ENCODE measurements at regions not wholly inside any gene's neighbourhood (a gene's known extent, or its start where the extent isn't known, plus 50 kb on each side); places are given as distances from the start of the nearest gene placed in this dataset.

DNA sequence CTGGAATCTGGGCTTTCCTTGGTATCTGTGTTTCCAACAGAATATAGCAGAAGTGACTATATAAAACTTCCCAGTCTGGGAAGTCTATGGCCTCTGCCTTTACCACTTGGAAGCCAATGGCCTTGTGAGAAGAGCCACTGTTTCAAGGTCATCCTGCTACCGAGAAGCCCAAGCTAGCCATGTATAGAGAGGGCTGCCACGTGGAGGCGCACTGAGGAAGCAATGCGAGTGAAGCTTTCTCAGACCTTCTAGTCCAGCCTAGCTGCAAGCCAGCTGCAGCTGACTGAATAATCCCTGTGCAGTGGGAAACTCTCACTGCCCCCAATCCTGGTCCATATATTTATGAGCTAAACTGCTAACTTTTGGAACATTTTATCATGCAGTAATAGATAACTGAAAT lies 661.8 kb upstream of the RIOK2 start:
- TF ChIP-seq REST (IDR thresholded peaks at IDR 0.05; ENCODE audit: insufficient read depth in 1 of 2, low read depth in 2 of 2, low read length in 2 of 2): no peak
- TF ChIP-seq SIN3A (IDR thresholded peaks at IDR 0.05; ENCODE audit: borderline replicate concordance, insufficient read depth, low read length): no peak
- no peak for TF ChIP-seq FOXP2 (optimal IDR thresholded peaks at IDR 0.05; ENCODE audit: borderline replicate concordance, extremely low read depth, extremely low read length, insufficient read depth)
- no peak for TF ChIP-seq POLR2AphosphoS5 (IDR thresholded peaks at IDR 0.05; ENCODE audit: low read depth, low read length)
- TF ChIP-seq TAF1 (IDR thresholded peaks at IDR 0.05; ENCODE audit: borderline replicate concordance, insufficient read depth, low read length): no peak
